HL-60 (cell line): ENCODE measurements at regions not wholly inside any gene's neighbourhood (a gene's known extent, or its start where the extent isn't known, plus 50 kb on each side); places are given as distances from the start of the nearest gene placed in this dataset.

ENCODE experiments used
- DNase-seq, 2 experiments: peaks; one replicate each; pipeline ENCODE4 v3.0.0-alpha.2; 2010 to 2020; ENCODE audit warnings: low read depth in 1 of 2, low spot score in 1 of 2
- H3K27ac ChIP-seq: fragments of 250-450 bp; sonication (Bioruptor Pico); replicated peaks from 2 replicates; pipeline ENCODE4 v1.5.1; 2020; ENCODE audit warnings: mild to moderate bottlenecking, moderate library complexity
- H3K27me3 ChIP-seq: fragments of 250-450 bp; sonication (Bioruptor Pico); 2 replicates; pipeline ENCODE4 v1.5.1; 2021; ENCODE audit warnings: mild to moderate bottlenecking, moderate library complexity; ENCODE audit not compliant: insufficient read depth, poor library complexity, severe bottlenecking
- H3K4me3 ChIP-seq: replicated peaks from 2 replicates; pipeline ENCODE4 v1.5.1; 2011; ENCODE audit warnings: mild to moderate bottlenecking, control low read depth, low read length; ENCODE audit not compliant: insufficient read depth
- CTCF ChIP-seq: IDR thresholded peaks from one replicate; pipeline ENCODE4 v1.5.1; 2011; ENCODE audit warnings: low read length, control low read depth, inconsistent platforms; ENCODE audit not compliant: insufficient read depth
- GABPA ChIP-seq: IDR thresholded peaks from 2 replicates; pipeline ENCODE4 v1.6.1; 2012; ENCODE audit warnings: low read depth
- POLR2AphosphoS5 ChIP-seq: IDR thresholded peaks from 2 replicates; pipeline ENCODE4 v1.6.1; 2012; ENCODE audit warnings: low read depth
- REST ChIP-seq: IDR thresholded peaks from 2 replicates; pipeline ENCODE4 v1.6.1; 2012; ENCODE audit warnings: low read depth; ENCODE audit not compliant: insufficient replicate concordance
- SPI1 ChIP-seq: IDR thresholded peaks from 2 replicates; pipeline ENCODE4 v1.6.1; 2012; ENCODE audit warnings: low read depth, mild to moderate bottlenecking, borderline replicate concordance

- Histone ChIP-seq H3K27me3 (no peaks in the 10 kb centered on the region), H3K4me3 (no peak overlapping the region), H3K27ac (no peak overlapping the region)
- TF ChIP-seq SPI1 (no peak), CTCF (no peak), REST (no peak), GABPA (no peak), POLR2AphosphoS5 (no peak)
- no peak for DNase-seq
These were observed 90.6 kb upstream of the PPP2R2D start for GRCh38 chr10:131810036-131810804.

GRCh38 chr10:131810805-131811629 is 89.8 kb upstream of the PPP2R2D start:
- no peak overlapping the region for H3K4me3 ChIP-seq
- DNase-seq = no peak
- H3K27ac ChIP-seq = no peak overlapping the region
- no peaks in the 10 kb centered on the region for H3K27me3 ChIP-seq
- TF ChIP-seq REST (no peak), POLR2AphosphoS5 (no peak), CTCF (no peak), GABPA (no peak), SPI1 (no peak)

- no peak for TF ChIP-seq GABPA
- TF ChIP-seq POLR2AphosphoS5 = no peak
- TF ChIP-seq REST = no peak
- TF ChIP-seq SPI1 = no peak
- no peak for TF ChIP-seq CTCF
- H3K27ac ChIP-seq = no peak overlapping the region
- DNase-seq = no peak
- H3K4me3 ChIP-seq = no peak overlapping the region
- no peaks in the 10 kb centered on the region for H3K27me3 ChIP-seq
These were observed 89.0 kb upstream of the PPP2R2D start for GRCh38 chr10:131811630-131812403.
